SK-N-SH (cell line): ENCODE measurements at regions not wholly inside any gene's neighbourhood (a gene's known extent, or its start where the extent isn't known, plus 50 kb on each side); places are given as distances from the start of the nearest gene placed in this dataset.

ENCODE experiments used
- CTCF ChIA-PET: fragments of 300-600, 350-600 bp; formaldehyde crosslinking; extraction: SDS; loops from one replicate; lab custom pipeline; 2021; lab: Yijun Ruan, JAX
- POLR2A ChIA-PET: fragments of 350-600 bp; sonication (Branson Sonifier 250); formaldehyde crosslinking; extraction: SDS; loops from one replicate; lab custom pipeline; 2020; ENCODE audit warnings: antibody characterized with exemption, inconsistent platforms; lab: Yijun Ruan, JAX
- DNase-seq: peaks from one replicate; pipeline ENCODE4 v3.0.0; 2012
- H2AFZ ChIP-seq: fragments of 200-600 bp; sonication (generic); 2 replicates; pipeline ENCODE4 v1.8.1; 2016; ENCODE audit warnings: antibody characterized with exemption, mild to moderate bottlenecking, low read depth
- H3F3A ChIP-seq: fragments of 200-600 bp; sonication (generic); replicated peaks from 2 replicates; pipeline ENCODE3; 2016; ENCODE audit warnings: antibody characterized with exemption, mild to moderate bottlenecking; ENCODE audit not compliant: insufficient read depth
- H3K27ac ChIP-seq, 2 experiments: fragments of 200-500 bp in 1 of 2; fragments of 200-600 bp in 1 of 2; sonication (Bioruptor generic) in 1 of 2; sonication (generic), shearing (Covaris generic) in 1 of 2; 2 replicates each; pipeline versions ENCODE4 v1.5.1 to v1.6.1; 2014 to 2016; ENCODE audit warnings: low read depth in 2 of 2, inconsistent platforms in 1 of 2, low read length in 1 of 2, mild to moderate bottlenecking in 1 of 2, mixed read lengths in 1 of 2
- H3K27me3 ChIP-seq: fragments of 200-600 bp; sonication (generic), shearing (Covaris generic); 2 replicates; pipeline ENCODE4 v1.6.1; 2016; ENCODE audit warnings: mixed run types; ENCODE audit not compliant: insufficient read depth
- H3K36me3 ChIP-seq, 2 experiments: fragments of 200-500 bp in 1 of 2; fragments of 200-600 bp in 1 of 2; sonication (Bioruptor generic) in 1 of 2; sonication (generic) in 1 of 2; replicated peaks in 1 of 2; 2 replicates each; pipeline versions ENCODE3 to v1.5.1; 2014 to 2016; ENCODE audit warnings: low read length in 1 of 2, mild to moderate bottlenecking in 1 of 2; ENCODE audit not compliant: insufficient read depth in 2 of 2, control insufficient read depth in 1 of 2
- H3K4me1 ChIP-seq, 2 experiments: fragments of 200-500 bp in 1 of 2; fragments of 200-600 bp in 1 of 2; sonication (Bioruptor generic) in 1 of 2; sonication (generic), shearing (Covaris generic) in 1 of 2; 2 replicates each; pipeline versions ENCODE4 v1.5.1 to v1.6.1; 2014 to 2016; ENCODE audit warnings: low read depth in 1 of 2, low read length in 1 of 2, mixed run types in 1 of 2; ENCODE audit not compliant: insufficient read depth in 2 of 2, control insufficient read depth in 1 of 2
- H3K4me2 ChIP-seq: fragments of 200-600 bp; sonication (generic), shearing (Covaris generic); 2 replicates; pipeline ENCODE4 v1.6.1; 2017; ENCODE audit warnings: mixed run types
- H3K4me3 ChIP-seq, 2 experiments: fragments of 200-500 bp in 1 of 2; fragments of 200-600 bp in 1 of 2; sonication (Bioruptor generic) in 1 of 2; sonication (generic), shearing (Covaris generic) in 1 of 2; 2 replicates each; pipeline versions ENCODE4 v1.5.1 to v1.8.1; 2014 to 2016; ENCODE audit warnings: low read depth in 2 of 2, inconsistent platforms in 1 of 2, low read length in 1 of 2, mild to moderate bottlenecking in 1 of 2, mixed read lengths in 1 of 2, moderate library complexity in 1 of 2
- H3K79me2 ChIP-seq: fragments of 200-600 bp; sonication (generic); 2 replicates; pipeline ENCODE4 v1.8.1; 2017; ENCODE audit warnings: mild to moderate bottlenecking; ENCODE audit not compliant: insufficient read depth
- H3K9ac ChIP-seq: fragments of 200-600 bp; sonication (generic); 2 replicates; pipeline ENCODE4 v1.6.1; 2017; ENCODE audit warnings: mixed run types
- H3K9me2 ChIP-seq: fragments of 200-600 bp; sonication (generic); 2 replicates; pipeline ENCODE4 v1.6.1; 2017; ENCODE audit warnings: mixed run types
- H3K9me3 ChIP-seq: fragments of 200-600 bp; sonication (generic); 2 replicates; pipeline ENCODE4 v1.6.1; 2017; ENCODE audit warnings: mixed run types, mild to moderate bottlenecking, moderate library complexity
- H4K20me1 ChIP-seq: fragments of 200-600 bp; sonication (generic); 2 replicates; pipeline ENCODE4 v1.6.1; 2017; ENCODE audit warnings: mild to moderate bottlenecking, mixed run types; ENCODE audit not compliant: insufficient read depth
- CHD2 ChIP-seq: fragments of 150-350 bp; IDR thresholded peaks from 2 replicates; pipeline ENCODE4 v1.6.1; 2018; ENCODE audit warnings: low read length; ENCODE audit not compliant: partially characterized antibody
- ELF1 ChIP-seq: IDR thresholded peaks from 2 replicates; pipeline ENCODE4 v1.4.0; 2012
- EP300 ChIP-seq, 2 experiments: IDR thresholded peaks; 2 replicates each; pipeline versions ENCODE4 v1.4.0 to v1.6.1; 2012; ENCODE audit warnings: borderline replicate concordance in 1 of 2, low read depth in 1 of 2, low read length in 1 of 2
- FOSL2 ChIP-seq: IDR thresholded peaks from 2 replicates; pipeline ENCODE4 v1.4.0; 2012; ENCODE audit warnings: low read depth, mild to moderate bottlenecking, moderate library complexity, borderline replicate concordance
- FOXJ3 ChIP-seq: sonication (generic); formaldehyde crosslinking; IDR thresholded peaks from 2 replicates; pipeline ENCODE4 v1.5.1; 2020; ENCODE audit warnings: mild to moderate bottlenecking, missing genetic modification reagents
- GABPA ChIP-seq: IDR thresholded peaks from 2 replicates; pipeline ENCODE4 v1.4.0; 2012; ENCODE audit warnings: low read depth, mild to moderate bottlenecking
- GATA2 ChIP-seq: sonication (generic); formaldehyde crosslinking; IDR thresholded peaks from 2 replicates; pipeline ENCODE4 v1.5.0; 2020; ENCODE audit warnings: mild to moderate bottlenecking, missing genetic modification reagents
- MEF2A ChIP-seq: IDR thresholded peaks from 2 replicates; pipeline ENCODE4 v1.4.0; 2012; ENCODE audit warnings: low read depth, borderline replicate concordance
- NFIC ChIP-seq: IDR thresholded peaks from 2 replicates; pipeline ENCODE4 v1.4.0; 2012; ENCODE audit warnings: borderline replicate concordance
- POLR2AphosphoS5 ChIP-seq: IDR thresholded peaks from 2 replicates; pipeline ENCODE4 v1.6.1; 2012; ENCODE audit warnings: low read depth, low read length
- RCOR1 ChIP-seq: fragments of 150-350 bp; IDR thresholded peaks from 2 replicates; pipeline ENCODE4 v1.6.1; 2017; ENCODE audit warnings: antibody characterized with exemption, low read length
- REST ChIP-seq: IDR thresholded peaks from 2 replicates; pipeline ENCODE4 v1.6.1; 2012; ENCODE audit warnings: mild to moderate bottlenecking, low read depth, low read length, moderate library complexity
- RFX5 ChIP-seq: IDR thresholded peaks from 2 replicates; pipeline ENCODE4 v1.6.1; 2012; ENCODE audit warnings: mild to moderate bottlenecking, improper control_type of control experiment, low read length
- SIN3A ChIP-seq: IDR thresholded peaks from 2 replicates; pipeline ENCODE4 v1.6.1; 2012; ENCODE audit warnings: low read depth, mild to moderate bottlenecking, low read length, moderate library complexity, borderline replicate concordance
- TAF1 ChIP-seq: IDR thresholded peaks from 2 replicates; pipeline ENCODE4 v1.6.1; 2012; ENCODE audit warnings: low read depth, mild to moderate bottlenecking, low read length, moderate library complexity, borderline replicate concordance
- TCF12 ChIP-seq: IDR thresholded peaks from 2 replicates; pipeline ENCODE4 v1.4.0; 2012
- ZBTB33 ChIP-seq: IDR thresholded peaks from 2 replicates; pipeline ENCODE4 v1.4.0; 2012; ENCODE audit warnings: low read depth, borderline replicate concordance
- WGBS: methylation state at CpG from one replicate; pipeline ENCODE4 v1.1.6; 2017; ENCODE audit warnings: low lambda C conversion rate; 5-methylcytosine and 5-hydroxymethylcytosine counted together
- TF ChIP-seq, protein P1 (sequence below): fragments of 150-350 bp; IDR thresholded peaks from 2 replicates; pipeline ENCODE4 v1.6.1; 2017; ENCODE audit warnings: antibody characterized with exemption, low read length, low read depth, borderline replicate concordance
- TF ChIP-seq, protein P2 (sequence below): IDR thresholded peaks from 2 replicates; pipeline ENCODE4 v1.4.0; 2012; ENCODE audit warnings: low read depth

- 0% methylated on average over 3 of the region's 3 CpGs for WGBS
- TF ChIP-seq RCOR1 (no peak), ELF1 (no peak), GATA2 (CRISPR knock-in tag) (no peak), MEF2A (no peak), SIN3A (no peak), CHD2 (no peak), FOXJ3 (CRISPR knock-in tag) (no peak), NFIC (no peak), REST (no peak), TAF1 (no peak), ZBTB33 (no peak), TCF12 (no peak), GABPA (no peak), EP300 (IDR thresholded peaks at IDR 0.05; ENCODE audit: borderline replicate concordance in 1 of 2, low read depth in 1 of 2, low read length in 1 of 2) (no peak), POLR2AphosphoS5 (no peak), FOSL2 (no peak), RFX5 (no peak)
- TF ChIP-seq, protein P1, sequence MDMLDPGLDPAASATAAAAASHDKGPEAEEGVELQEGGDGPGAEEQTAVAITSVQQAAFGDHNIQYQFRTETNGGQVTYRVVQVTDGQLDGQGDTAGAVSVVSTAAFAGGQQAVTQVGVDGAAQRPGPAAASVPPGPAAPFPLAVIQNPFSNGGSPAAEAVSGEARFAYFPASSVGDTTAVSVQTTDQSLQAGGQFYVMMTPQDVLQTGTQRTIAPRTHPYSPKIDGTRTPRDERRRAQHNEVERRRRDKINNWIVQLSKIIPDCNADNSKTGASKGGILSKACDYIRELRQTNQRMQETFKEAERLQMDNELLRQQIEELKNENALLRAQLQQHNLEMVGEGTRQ, result no peak
- TF ChIP-seq, protein P2, sequence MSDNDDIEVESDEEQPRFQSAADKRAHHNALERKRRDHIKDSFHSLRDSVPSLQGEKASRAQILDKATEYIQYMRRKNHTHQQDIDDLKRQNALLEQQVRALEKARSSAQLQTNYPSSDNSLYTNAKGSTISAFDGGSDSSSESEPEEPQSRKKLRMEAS, result no peak
- Histone ChIP-seq H3F3A (no peaks in the 10 kb centered on the region), H3K9ac (no peak overlapping the region), H3K27ac (no peak overlapping the region), H4K20me1 (no peaks in the 10 kb centered on the region), H3K79me2 (no peaks in the 10 kb centered on the region), H3K9me2 (no peaks in the 10 kb centered on the region), H3K36me3 (no peaks in the 10 kb centered on the region), H3K4me2 (no peak overlapping the region), H3K27me3 (no peaks in the 10 kb centered on the region), H3K4me1 (no peaks in the 10 kb centered on the region), H2AFZ (no peak overlapping the region), H3K4me3 (no peak overlapping the region), H3K9me3 (no peaks in the 10 kb centered on the region)
- DNase-seq, result no peak
- ChIA-PET CTCF (no interaction called here), POLR2A (no interaction called here)
Measured at GRCh38 chr4:75243570-75243969, 270.6 kb downstream of the RCHY1 start.
